ENCODE measurements at regions not wholly inside any gene's neighbourhood (a gene's known extent, or its start where the extent isn't known, plus 50 kb on each side); places are given as distances from the start of the nearest gene placed in this dataset.

DNA sequence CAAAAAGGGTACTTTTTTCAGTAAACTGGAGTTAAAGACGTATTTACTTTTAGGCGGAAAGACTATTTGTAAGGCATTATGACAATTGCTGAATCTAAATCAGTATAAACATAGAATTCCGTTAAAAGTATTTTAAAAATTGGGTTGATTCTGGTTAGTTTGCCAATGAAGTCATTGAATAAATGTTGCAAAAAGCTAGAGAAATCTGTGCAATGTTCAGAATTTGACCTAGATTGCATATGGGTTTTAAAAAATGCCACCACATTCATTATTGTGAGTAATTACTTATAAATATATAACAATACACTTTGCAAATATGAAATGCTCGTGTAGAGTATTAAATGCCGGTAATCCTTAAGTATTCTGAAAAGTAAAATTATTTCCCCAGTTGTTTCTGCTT, 116.5 kb upstream of the EEF1E1 start:
- no peak for DNase-seq (ENCODE audit: low read depth in 2 of 2)

DNA sequence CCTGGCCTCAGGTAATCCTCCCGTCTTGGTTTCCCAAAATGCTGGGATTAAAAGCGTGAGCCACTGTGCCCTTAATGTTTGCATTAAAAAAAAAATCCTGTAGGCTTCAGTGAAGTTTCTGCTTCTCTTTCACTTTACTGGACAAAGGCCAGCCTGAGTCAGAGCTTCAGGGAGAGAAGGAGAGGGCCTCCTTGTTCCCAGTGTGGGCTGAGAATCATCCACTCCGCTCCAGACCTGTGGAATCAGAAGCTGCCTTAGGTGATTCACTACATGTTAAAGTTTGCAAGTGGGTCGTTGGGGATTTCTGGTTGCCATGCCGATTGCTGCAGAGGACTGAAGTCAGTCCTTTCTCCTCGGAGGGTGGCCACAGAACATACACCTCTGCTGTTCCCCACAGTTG, 113.3 kb upstream of the EEF1E1 start:
- DNase-seq (ENCODE audit: low read depth in 2 of 2), result no peak

DNA sequence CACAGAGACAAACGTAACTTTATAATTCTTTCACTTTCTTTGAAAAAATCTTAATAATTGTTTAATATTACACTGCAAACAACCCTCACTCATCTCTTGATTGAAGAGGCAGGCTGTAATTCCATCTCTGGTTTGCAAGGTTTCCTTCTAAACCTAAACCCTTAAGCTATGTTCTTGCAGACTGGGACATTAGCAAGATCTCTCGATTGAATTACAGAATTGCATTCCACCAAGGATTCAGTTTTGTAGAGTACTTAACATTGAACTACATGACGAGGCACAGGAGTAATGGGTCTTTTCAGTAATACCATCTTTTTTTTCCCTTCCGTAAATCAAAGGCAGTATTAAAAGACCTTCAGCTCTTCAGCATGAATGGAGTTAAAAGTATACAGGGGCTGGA, 111.6 kb upstream of the EEF1E1 start:
- DNase-seq (ENCODE audit: low read depth in 2 of 2), result no peak

DNA sequence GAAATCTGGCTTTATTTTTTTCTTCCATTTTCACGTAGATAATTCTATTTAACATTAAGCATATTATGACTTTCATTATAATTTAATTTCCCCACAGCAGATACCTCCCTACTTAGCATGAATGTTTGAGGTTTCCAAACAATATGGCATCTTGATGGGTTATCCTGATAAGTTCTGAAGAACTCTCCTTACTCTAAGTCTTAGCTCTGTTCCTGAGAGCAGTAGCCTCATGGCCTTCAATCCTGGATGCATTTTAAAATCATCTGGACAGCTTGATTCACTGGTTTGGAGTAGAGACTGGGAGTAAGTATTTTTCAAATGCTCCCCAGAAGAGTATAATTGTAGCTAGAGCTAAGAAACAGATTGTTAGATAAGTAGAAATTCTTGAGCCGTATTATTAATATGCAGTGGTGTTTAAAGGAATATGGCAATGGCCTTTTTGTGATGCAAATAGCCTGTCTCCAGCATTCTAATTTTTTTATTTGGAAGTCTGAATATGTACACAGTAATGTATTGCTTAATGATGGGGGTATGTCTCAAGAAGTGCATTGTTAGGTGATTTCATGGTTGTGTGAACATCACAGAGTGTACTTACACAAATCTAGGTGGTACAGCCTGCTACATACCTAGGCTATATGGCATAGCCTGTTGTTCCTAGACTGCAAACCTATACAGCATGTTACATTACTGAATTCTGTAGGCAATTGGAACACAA, 110.5 kb upstream of the EEF1E1 start:
- DNase-seq (ENCODE audit: low read depth in 2 of 2), result no peak

DNA sequence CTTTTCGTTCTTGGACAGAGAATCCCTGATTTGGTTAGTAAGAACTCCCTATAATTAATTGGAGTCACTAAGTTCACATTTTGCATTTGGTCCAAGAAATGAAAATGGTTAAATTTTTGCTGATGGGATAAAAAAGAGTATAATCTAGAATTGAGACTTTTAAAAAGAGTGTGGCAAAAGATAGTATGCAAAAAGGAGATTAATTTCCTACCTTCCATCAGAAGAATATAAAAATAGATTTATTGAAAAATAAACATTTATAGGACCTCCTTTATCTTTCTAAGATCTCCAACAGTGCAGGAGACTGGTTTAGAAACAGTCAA, 105.5 kb upstream of the EEF1E1 start:
- no peak for DNase-seq (ENCODE audit: low read depth in 2 of 2)

DNA sequence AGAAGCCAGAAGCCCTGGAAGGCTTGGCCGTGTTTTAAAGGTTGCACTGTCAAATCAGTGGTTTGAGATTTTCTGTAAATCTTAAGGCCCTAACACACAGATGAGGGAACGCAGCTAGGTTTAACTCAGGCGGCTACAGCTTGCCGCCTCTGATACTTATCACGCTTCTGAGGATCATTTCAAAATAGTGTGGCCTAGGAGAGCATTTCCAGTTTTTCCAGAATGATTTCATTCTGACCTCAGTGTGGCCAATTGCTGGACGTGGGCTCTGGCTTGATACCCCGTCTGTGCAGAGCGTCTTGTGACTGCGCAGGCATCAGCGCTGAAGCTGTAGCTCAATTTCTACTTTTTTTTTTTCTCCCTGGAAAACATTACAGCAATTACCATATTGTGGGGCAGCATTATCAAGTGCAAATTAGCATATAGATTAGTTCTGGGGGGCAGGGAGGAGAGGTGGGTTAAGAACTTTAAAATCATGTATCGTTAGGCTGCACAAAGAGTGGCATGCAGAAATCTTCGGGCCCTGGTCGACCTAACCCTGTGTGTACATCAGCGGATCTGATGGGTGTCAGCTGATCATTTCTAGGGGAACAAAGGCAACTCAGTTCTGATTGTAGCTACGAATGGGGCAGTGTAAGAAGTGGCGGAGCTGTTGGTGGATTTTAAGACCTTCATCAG, 105.0 kb upstream of the EEF1E1 start:
- DNase-seq (ENCODE audit: low read depth in 2 of 2), result no peak

DNA sequence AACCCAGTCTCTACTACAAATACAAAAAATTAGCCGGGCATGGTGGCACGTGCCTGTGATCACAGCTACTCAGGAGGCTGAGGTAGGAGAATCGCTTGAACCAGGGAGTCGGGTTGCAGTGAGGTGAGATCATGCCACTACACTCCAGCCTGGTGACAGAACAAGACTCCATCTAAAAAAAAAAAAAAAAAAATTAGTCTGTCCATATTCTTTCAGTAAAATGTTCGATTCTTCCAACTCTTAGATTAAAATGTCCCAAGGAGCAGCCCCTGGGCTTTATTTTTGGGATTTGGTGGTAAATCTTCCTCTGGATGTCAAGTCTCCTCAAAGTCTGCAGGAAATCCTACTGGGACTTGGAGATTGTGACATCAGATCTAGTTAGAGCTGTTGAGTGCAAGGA, 101.0 kb upstream of the EEF1E1 start:
- DNase-seq (ENCODE audit: low read depth in 2 of 2), result no peak

DNA sequence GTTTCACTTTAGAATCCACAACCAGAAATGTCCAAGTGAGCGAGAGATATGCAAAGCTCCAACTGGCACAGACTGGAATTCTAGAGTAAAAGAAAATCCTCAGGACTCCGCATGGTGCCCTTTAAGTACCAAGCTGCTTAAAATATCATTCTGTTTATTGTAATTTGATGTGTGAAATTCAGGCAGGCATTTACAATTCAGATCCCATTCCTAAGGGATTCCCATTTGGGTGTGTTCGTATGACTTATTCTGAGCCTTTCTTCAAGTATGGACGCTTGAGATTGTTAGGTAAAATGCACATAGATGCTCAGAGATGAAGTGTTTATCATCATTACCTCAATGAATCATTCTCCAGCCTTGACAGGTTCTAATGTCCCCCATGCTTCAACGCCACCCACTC, 99.3 kb upstream of the EEF1E1 start:
- no peak for DNase-seq (ENCODE audit: low read depth in 2 of 2)

DNA sequence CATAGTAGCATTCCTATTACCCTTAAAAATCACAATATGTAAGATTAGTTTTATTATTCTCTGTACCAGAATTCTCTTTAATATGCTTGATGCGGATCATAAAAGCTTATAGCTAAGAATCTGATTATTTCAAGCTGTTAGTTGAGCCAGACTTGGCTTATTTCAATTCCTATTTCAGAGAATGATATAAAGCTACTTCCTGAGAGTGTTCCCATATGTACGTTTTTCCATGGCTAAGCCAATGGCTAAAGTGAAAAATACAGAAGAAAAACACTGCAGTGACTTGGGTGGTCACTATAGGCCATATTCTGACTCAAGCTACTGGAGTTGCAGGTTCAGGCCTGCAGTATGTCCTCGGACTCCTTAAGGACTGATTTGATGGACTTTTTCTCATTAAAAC, 97.9 kb upstream of the EEF1E1 start:
- DNase-seq (ENCODE audit: low read depth in 2 of 2), result no peak

DNA sequence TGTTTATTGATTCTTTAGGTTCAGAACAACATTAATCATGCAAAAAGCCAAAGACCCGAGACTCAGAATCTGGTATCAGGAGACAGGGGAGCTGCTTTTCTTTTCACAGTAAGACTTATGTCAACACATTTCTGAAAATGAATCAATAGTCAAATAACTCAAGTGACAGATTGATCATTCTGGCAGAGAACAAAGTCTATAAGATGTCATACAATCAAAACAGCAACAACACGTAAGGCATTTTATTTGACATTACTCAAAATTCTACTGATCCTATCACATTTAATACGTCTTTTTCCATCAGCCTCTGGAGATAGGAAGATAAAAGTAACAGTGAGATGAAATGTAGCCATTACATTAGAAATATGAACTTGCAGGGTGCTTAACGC, 93.4 kb upstream of the EEF1E1 start:
- no peak for DNase-seq (ENCODE audit: low read depth in 2 of 2)

DNA sequence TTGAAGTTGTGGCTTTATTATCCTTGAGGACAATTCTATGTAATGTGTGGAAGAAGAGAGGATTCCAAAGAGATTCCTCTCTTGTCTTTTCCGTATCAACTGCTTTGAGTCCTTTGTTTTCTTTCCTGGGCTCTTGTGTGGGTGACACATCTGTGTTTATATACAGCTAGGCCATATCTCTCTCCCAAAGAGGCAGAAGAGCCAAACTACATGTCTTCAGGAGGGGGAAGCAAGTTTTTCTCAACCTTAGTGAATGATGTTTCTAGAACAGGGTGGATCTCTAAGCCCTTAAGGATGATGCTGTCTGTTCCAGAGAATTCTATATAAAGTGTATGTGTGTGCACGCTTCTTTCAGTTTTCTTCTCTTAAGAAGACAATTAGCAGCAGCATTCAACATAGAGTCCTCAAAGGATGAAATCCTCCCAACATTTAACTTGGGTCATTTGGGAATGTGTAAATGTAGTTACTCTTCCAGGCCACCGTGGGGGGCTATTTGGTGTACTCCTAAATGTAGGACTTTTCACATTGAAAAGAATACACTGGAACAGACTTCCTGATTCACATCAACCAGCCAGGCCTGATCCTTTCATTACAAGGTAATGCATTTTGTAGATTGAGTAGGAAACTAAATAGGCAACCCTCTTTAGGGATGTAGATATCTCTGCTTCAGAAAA, 92.8 kb upstream of the EEF1E1 start:
- DNase-seq (ENCODE audit: low read depth in 2 of 2), result no peak

DNA sequence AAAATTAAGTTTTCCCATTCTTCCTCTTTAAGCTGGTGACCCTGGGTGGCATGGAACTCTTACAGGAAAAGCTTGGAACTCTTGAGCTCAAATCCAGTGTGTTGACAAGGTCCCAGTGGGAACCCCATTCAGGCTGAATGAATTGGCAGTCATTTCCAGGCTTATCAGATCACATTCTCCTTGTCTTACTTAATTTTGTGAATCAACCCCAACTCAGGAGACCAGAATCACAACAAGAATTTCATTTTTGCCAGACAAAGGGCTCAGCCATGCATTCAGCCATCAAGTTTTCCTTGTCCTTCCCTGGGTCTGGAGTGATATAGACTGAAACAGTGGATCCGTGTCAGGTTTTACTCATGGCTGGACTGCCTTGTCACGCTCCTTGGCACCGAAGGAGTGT, 92.1 kb upstream of the EEF1E1 start:
- no peak for DNase-seq (ENCODE audit: low read depth in 2 of 2)

DNA sequence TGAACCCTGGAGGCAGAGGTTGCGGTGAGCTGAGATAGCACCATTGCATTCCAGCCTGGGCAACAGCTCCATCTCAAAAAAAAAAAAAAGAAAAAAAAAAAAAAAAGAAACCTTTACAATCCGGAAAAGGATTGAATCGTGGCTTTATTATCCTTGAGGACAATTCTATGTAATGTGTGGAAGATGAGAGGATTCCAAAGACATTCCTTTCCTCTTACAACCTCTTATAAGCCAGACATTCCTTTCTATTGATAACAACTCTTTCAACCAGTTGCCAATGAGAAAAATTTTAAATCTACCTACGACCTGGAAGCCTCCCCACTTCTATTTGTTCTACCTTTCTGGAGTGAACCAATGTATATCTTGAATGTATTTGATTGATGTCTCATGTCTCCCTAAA, 91.2 kb upstream of the EEF1E1 start:
- no peak for DNase-seq (ENCODE audit: low read depth in 2 of 2)

DNA sequence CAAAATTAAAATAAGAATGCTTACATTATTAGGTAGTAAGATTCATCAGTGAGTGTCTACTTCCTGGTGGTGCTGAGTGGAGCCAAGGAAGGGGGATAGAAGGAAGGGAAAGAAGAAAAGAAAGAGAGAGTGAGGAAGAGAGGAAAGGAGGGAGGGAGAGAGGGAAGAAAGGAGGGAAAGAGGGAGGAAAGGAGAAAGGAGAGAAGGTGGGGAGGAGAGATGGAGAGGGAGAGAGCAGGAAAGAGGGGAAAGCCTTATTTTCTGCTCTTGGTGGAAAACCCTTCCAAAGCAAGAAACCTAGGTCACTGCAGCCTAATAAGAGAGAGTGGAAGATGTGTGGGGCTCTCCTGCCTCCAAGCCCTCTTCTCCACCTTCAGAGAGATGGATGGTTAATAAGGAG, 90.2 kb upstream of the EEF1E1 start:
- no peak for DNase-seq (ENCODE audit: low read depth in 2 of 2)

DNA sequence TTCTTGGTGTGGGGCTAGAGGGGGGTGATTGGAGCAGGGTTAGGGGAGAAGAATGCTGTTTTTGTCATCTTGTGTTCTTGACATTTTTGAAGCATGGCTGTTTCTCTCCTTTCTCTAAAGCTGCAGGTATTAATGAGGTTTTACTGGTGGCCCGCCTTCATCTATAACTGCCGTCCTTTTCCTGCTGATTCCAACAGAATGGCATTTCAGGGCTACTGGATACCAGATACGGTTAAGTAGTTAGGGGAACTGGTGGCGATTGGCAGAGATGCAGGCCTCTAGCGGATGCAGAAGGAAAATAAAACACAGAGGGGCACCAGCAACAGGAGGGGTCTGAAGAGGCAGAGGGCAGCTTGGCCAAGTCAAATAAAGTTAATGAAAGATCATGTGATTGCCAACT, 89.7 kb upstream of the EEF1E1 start:
- no peak for DNase-seq (ENCODE audit: low read depth in 2 of 2)

DNA sequence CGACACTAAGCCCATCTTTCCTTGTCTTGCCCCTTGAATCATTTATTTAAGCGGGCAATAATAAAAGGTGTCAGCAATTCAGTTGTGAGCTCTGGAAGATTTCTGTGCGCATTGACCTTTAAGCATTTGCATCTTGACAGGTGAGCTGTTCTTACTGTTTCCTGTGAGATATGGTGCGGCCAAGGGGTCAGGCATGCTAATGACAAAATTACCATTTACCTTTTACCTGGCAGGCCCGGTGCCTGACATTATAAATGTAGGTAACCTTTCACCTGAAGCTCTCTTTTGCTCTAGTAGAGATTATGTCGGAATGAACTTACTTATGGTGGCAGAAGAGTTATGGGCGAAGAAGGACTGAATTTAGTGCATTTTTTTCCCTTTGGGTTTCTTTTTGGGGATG, 89.3 kb upstream of the EEF1E1 start:
- DNase-seq (ENCODE audit: low read depth in 2 of 2), result no peak

DNA sequence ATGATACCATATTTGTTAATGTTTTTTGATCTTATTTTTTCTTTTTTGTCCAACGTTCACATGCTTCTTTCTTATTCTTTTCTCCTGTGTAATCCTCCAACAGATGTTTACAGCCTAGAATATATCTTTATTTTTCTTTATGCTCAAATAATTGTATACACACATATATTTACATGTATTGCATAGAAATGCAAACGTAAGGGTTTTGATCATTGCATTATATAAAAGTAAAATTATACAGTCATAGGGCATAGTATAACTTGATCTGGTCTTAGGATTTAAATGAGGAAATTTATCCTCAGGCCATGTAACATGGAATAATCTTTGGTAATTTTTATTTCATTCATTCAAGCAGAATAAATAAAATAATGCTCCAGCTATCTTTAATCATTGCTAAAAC, 84.9 kb upstream of the EEF1E1 start:
- DNase-seq (ENCODE audit: low read depth in 2 of 2), result no peak

DNA sequence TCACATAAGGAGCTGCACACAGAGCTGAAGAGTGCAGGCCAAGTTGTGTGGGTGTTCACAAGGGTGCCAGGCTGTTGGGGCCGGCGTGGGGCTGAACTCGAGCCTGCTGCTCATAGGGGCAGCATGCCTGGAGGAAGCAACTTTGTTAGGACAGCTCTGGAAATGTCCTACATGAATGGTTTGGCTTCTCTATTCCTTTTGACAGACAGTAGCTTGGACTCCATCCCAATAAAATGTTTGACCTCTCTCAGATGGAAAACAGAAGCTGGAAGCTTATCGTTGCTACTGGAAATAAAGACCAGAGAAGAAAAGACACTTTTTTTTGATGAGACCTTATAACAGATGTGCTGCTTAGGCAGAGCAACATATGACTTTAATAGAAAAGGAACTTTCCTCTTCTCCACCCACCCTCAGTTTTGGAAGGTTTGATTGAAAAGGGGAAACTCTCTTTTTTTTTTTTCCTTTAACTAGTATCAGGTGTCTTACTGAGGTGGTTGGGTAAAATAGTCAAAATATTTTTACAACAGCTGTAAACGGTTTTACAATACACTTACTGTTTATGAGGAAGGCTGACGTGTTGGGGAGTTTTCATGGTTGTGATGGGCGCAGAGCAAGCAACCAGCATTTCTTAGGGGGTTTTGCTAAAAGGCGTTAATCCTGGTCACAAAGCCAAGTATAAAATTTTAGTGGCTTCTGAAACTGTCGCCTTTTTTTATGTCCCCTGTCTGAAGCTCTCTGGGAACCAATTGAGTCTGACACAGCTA, 80.7 kb upstream of the EEF1E1 start:
- peak; percentile 4 to 67 for DNase-seq (ENCODE audit: low read depth in 2 of 2)

DNA sequence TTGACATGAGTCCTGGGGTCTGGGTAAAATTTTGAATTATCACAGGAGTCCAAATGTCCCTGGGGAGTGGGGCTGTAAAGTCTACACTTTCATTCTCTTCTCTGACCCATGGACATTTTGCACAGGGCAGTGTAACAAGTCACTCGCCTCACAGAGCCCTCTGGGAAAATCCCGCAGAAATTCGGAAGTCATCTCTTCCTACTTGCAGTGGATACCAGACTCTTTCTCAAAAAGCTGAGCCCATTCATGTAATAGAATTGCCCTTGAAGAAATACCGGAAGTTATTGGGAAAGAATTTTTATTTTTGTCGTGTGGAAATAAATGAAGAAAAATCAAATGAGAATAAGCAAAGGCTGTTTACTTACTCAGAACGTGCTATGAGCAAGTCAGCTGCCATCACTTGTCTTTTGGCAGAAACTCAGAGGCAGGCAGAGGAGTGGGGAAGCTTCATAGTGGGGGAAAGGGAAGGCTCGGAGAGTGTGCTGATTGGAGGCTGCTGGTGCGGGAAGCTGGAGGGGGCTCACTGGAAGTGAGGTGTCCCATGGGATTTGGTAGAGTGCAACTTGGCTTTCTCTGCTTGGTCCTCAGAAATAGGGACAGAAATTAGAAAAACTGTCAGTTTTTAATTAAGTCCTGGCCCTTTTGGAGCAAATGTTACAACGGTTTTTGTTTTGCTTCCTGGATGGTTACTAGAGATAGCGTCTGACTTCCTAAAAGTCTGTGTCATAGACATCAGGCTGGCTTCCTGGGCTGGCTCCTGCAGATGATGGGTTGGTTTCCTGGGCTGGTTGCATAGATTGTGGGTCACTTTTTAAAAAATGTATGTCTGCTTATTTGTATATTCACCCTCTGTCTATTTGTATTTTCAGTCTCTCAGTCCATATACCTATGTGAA, 79.8 kb upstream of the EEF1E1 start:
- peak; percentile 14 to 16 for DNase-seq (ENCODE audit: low read depth in 2 of 2)

DNA sequence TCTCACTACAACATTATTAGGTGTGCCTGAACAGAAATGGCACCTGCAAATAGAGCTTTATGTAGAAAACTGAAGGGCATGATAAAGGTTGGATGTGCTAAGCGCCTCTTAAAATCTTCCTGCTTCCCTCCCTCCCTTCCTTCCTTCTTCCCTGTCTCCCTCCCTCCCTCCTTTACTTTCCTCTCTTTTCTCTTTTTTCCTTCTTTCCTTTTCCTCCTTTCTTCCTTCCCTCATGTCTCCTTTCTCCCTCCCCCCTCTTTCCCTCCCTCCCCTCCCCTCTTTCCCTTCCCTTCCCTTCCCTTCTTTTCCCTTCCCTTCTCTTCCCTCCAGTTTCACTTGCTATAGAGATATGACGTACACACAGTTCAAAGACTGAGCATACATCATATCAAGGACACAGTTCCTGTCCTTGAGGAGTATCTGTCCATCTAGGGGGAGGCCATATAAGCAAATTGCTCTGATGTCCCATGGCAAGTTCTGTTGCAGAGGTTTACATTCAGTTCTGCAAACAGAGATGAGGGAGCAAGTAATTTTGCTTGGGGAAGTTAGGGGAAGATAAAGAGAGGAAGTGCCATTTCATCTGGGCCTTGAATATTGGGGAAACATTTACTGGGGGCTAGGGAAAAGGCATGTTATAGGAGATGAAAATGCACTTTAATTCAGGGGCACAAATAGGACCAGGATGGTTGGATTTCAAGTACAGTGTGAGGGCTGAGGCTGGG, 79.0 kb upstream of the EEF1E1 start:
- no peak for DNase-seq (ENCODE audit: low read depth in 2 of 2)

Data from lung microvascular endothelial cell (primary cell).